Upper lobe of left lung (tissue), 4 donors: ENCODE measurements at regions not wholly inside any gene's neighbourhood (a gene's known extent, or its start where the extent isn't known, plus 50 kb on each side); places are given as distances from the start of the nearest gene placed in this dataset.

Source experiments
- CTCF ChIP-seq, 6 experiments: fragments of 450-650 bp in 4 of 6; fragments of 200-600 bp in 2 of 6; sonication (generic) in 2 of 6; IDR thresholded peaks; one replicate each; pipeline ENCODE4 v1.5.1; 2016 to 2019; ENCODE audit warnings: antibody characterized with exemption in 6 of 6
- EP300 ChIP-seq, 4 donors: sonication (generic); formaldehyde crosslinking; IDR thresholded peaks; one replicate each; pipeline ENCODE4 v1.5.1; 2017; ENCODE audit warnings: antibody characterized with exemption in 4 of 4, control low read depth in 2 of 4
- POLR2A ChIP-seq, 4 donors: fragments of 450-650 bp; IDR thresholded peaks; one replicate each; pipeline ENCODE4 v1.5.1; 2016 to 2017; ENCODE audit warnings: antibody characterized with exemption in 4 of 4, mild to moderate bottlenecking in 2 of 4
- POLR2AphosphoS5 ChIP-seq, 2 donors: sonication (generic); formaldehyde crosslinking; IDR thresholded peaks; one replicate each; pipeline ENCODE4 v1.5.1; 2017; ENCODE audit warnings: antibody characterized with exemption in 2 of 2

GRCh38 chr4:169332583-169332982, 61.8 kb upstream of the SH3RF1 start:
- TF ChIP-seq CTCF (IDR thresholded peaks at IDR 0.05) (no peak), POLR2AphosphoS5 (IDR thresholded peaks at IDR 0.05) (no peak), EP300 (IDR thresholded peaks at IDR 0.05) (no peak), POLR2A (IDR thresholded peaks at IDR 0.05) (no peak)
